Upper lobe of left lung (tissue), 6 donors: ENCODE measurements at regions not wholly inside any gene's neighbourhood (a gene's known extent, or its start where the extent isn't known, plus 50 kb on each side); places are given as distances from the start of the nearest gene placed in this dataset.
A peak's percentile ranks its signal among the peaks of the same experiment; 100 is the strongest.
"Not testable (repeated sequence)": the region's sequence is repeated elsewhere in the genome, so short reads cannot be mapped to it uniquely, and the experiment has no call there.

ENCODE experiments used
- ATAC-seq, 2 donors: fragments of 200-7000 bp; cut with Tn5 transposase; one replicate each; pipeline ENCODE4 v1.9.1; 2022; ENCODE audit warnings: mild to moderate bottlenecking in 2 of 2, moderate library complexity in 2 of 2; ENCODE audit not compliant: low FRiP score in 2 of 2
- DNase-seq, 2 donors: peaks; one replicate each; pipeline ENCODE4 v3.0.0-alpha.2; 2019 to 2020
- H3K27ac ChIP-seq, 4 donors: fragments of 200-600 bp; sonication (generic); one replicate each; pipeline ENCODE4 v1.5.1; 2016 to 2019
- H3K27me3 ChIP-seq, 4 donors: fragments of 200-600 bp; sonication (generic); one replicate each; pipeline ENCODE4 v1.5.1; 2017 to 2019
- H3K36me3 ChIP-seq, 4 donors: fragments of 200-600 bp; sonication (generic); one replicate each; pipeline ENCODE4 v1.5.1; 2016 to 2019
- H3K4me1 ChIP-seq, 4 donors: fragments of 200-600 bp; sonication (generic); one replicate each; pipeline ENCODE4 v1.5.1; 2018 to 2019
- H3K4me3 ChIP-seq, 4 donors: fragments of 200-600 bp; sonication (generic); one replicate each; pipeline ENCODE4 v1.5.1; 2017 to 2019; ENCODE audit warnings: mild to moderate bottlenecking in 2 of 4, moderate library complexity in 1 of 4
- H3K9me3 ChIP-seq, 4 donors: fragments of 200-600 bp; sonication (generic); one replicate each; pipeline ENCODE4 v1.5.1; 2018 to 2019
- CTCF ChIP-seq, 6 experiments: fragments of 450-650 bp in 4 of 6; fragments of 200-600 bp in 2 of 6; sonication (generic) in 2 of 6; IDR thresholded peaks; one replicate each; pipeline ENCODE4 v1.5.1; 2016 to 2019; ENCODE audit warnings: antibody characterized with exemption in 6 of 6
- EP300 ChIP-seq, 4 donors: sonication (generic); formaldehyde crosslinking; IDR thresholded peaks; one replicate each; pipeline ENCODE4 v1.5.1; 2017; ENCODE audit warnings: antibody characterized with exemption in 4 of 4, control low read depth in 2 of 4
- POLR2A ChIP-seq, 4 donors: fragments of 450-650 bp; IDR thresholded peaks; one replicate each; pipeline ENCODE4 v1.5.1; 2016 to 2017; ENCODE audit warnings: antibody characterized with exemption in 4 of 4, mild to moderate bottlenecking in 2 of 4
- POLR2AphosphoS5 ChIP-seq, 2 donors: sonication (generic); formaldehyde crosslinking; IDR thresholded peaks; one replicate each; pipeline ENCODE4 v1.5.1; 2017; ENCODE audit warnings: antibody characterized with exemption in 2 of 2
- WGBS, 2 donors: methylation state at CpG; one replicate each; pipeline ENCODE4 v1.1.5; 2017 to 2018; 5-methylcytosine and 5-hydroxymethylcytosine counted together
- donor health status: DM: no; HTN: no; CAD: no; lungs with moderate emphysema.
- donor health status: DM: no; HTN: yes; CAD: no; lungs with severe emphysema.

GRCh38 chr2:132220589-132220988, 58.8 kb upstream of the ANKRD30BL start:
- not testable (repeated sequence) for H3K9me3 ChIP-seq, H3K27ac ChIP-seq, H3K4me1 ChIP-seq, H3K27me3 ChIP-seq, H3K36me3 ChIP-seq, H3K4me3 ChIP-seq, ATAC-seq
- WGBS, 2 donors, result 92 to 95% methylated on average over 11 to 22 of the region's 28 CpGs
- DNase-seq, result peak in 1 of 2 donors; percentile 53

- ATAC-seq, H3K36me3 ChIP-seq, H3K4me3 ChIP-seq, H3K27me3 ChIP-seq, H3K27ac ChIP-seq, H3K9me3 ChIP-seq, H3K4me1 ChIP-seq: not testable (repeated sequence)
- DNase-seq, result peak in 1 of 2 donors; percentile 34
- no CpG with 5 or more reads among the region's 30 CpGs for WGBS, 2 donors
These were observed 60.1 kb upstream of the ANKRD30BL start for GRCh38 chr2:132221886-132222285.

- H3K36me3 ChIP-seq, result no peaks in the 10 kb centered on the region
- 93 to 94% methylated on average over 23 to 26 of the region's 38 CpGs for WGBS, 2 donors
- H3K27ac ChIP-seq, result no peak overlapping the region
- ATAC-seq (no peak), DNase-seq (peak in 1 of 2 donors; percentile 60)
- peaks cover 0 to 11% (median 4%) of the 10 kb centered on the region in 4 donors for H3K4me1 ChIP-seq
- peaks cover 0 to 3% (median 0%) of the 10 kb centered on the region in 4 donors for H3K9me3 ChIP-seq
- no peak overlapping the region for H3K4me3 ChIP-seq
- peaks cover 0 to 12% (median 6%) of the 10 kb centered on the region in 4 donors for H3K27me3 ChIP-seq
- no peak for TF ChIP-seq POLR2A (IDR thresholded peaks at IDR 0.05)
These were observed 90.6 kb upstream of the ANKRD30BL start for GRCh38 chr2:132252191-132252893.

GRCh38 chr2:132252894-132253264, 91.1 kb upstream of the ANKRD30BL start:
- peak in 1 of 2 donors; percentile 37 for DNase-seq
- ATAC-seq, result no peak
- Histone ChIP-seq H3K4me3 (no peak overlapping the region), H3K27me3 (peaks cover 0 to 17% (median 6%) of the 10 kb centered on the region in 4 donors), H3K36me3 (no peaks in the 10 kb centered on the region), H3K4me1 (peaks cover 0 to 16% (median 8%) of the 10 kb centered on the region in 4 donors), H3K27ac (no peak overlapping the region), H3K9me3 (peaks cover 0 to 3% (median 0%) of the 10 kb centered on the region in 4 donors)
- 94 to 96% methylated on average over 7 to 14 of the region's 17 CpGs for WGBS, 2 donors
- no peak for TF ChIP-seq EP300 (IDR thresholded peaks at IDR 0.05)
- no peak for TF ChIP-seq POLR2A (IDR thresholded peaks at IDR 0.05)
- TF ChIP-seq POLR2AphosphoS5 (IDR thresholded peaks at IDR 0.05), result no peak
- TF ChIP-seq CTCF (IDR thresholded peaks at IDR 0.05), result no peak

GRCh38 chr2:132253496-132254305, 91.9 kb upstream of the ANKRD30BL start:
- WGBS, 2 donors, result 91 to 96% methylated on average over 30 to 50 of the region's 50 CpGs
- peaks cover 0 to 18% (median 6%) of the 10 kb centered on the region in 4 donors for H3K27me3 ChIP-seq
- H3K36me3 ChIP-seq, result no peaks in the 10 kb centered on the region
- H3K4me1 ChIP-seq, result peaks cover 0 to 17% (median 8%) of the 10 kb centered on the region in 4 donors
- H3K4me3 ChIP-seq, result no peak overlapping the region
- peaks cover 0 to 3% (median 0%) of the 10 kb centered on the region in 4 donors for H3K9me3 ChIP-seq
- peak in 1 of 2 donors; percentile 72 for DNase-seq
- no peak overlapping the region for H3K27ac ChIP-seq
- ATAC-seq, result peak; percentile 32 to 62
- TF ChIP-seq POLR2AphosphoS5 (IDR thresholded peaks at IDR 0.05) (no peak), POLR2A (IDR thresholded peaks at IDR 0.05) (no peak), EP300 (IDR thresholded peaks at IDR 0.05) (no peak), CTCF (IDR thresholded peaks at IDR 0.05) (no peak)

GRCh38 chr2:132254306-132254919, 92.7 kb upstream of the ANKRD30BL start:
- peaks cover 0 to 18% (median 6%) of the 10 kb centered on the region in 4 donors for H3K27me3 ChIP-seq
- ATAC-seq, H3K27ac ChIP-seq, H3K36me3 ChIP-seq, H3K4me3 ChIP-seq, H3K9me3 ChIP-seq, DNase-seq: not testable (repeated sequence)
- peaks cover 0 to 17% (median 8%) of the 10 kb centered on the region in 4 donors for H3K4me1 ChIP-seq
- 92% methylated on average over 15 to 25 of the region's 25 CpGs for WGBS, 2 donors
